ENCODE measurements at regions not wholly inside any gene's neighbourhood (a gene's known extent, or its start where the extent isn't known, plus 50 kb on each side); places are given as distances from the start of the nearest gene placed in this dataset.

DNA sequence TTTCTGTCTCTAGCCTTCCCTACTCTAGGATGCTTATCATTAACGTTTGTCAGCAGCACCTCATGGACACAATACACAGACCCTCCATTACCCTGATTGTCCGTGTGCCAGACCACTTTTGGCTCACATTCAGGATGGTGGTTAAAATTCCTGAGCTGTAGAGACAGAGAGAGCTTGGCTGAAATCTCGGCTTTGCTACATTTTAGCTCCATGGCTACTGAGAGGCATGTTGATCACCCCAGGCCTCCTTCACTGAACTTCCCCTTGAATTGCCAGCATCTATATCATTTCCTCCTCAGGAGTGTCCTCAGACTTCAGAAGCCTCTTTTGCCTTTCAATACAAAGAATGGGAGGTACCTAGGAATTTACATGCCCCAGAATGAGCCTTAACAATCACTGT is 104.7 kb upstream of the ISL1 start:
- Mint-ChIP-seq H3K9me3 (no peaks in the 10 kb centered on the region), H3K27me3 (ENCODE audit: low read depth) (no peaks in the 10 kb centered on the region), H3K4me1 (ENCODE audit: low read depth) (no peaks in the 10 kb centered on the region), H3K4me3 (no peak overlapping the region), H3K36me3 (ENCODE audit: low read depth) (no peaks in the 10 kb centered on the region), H3K27ac (no peak overlapping the region)

DNA sequence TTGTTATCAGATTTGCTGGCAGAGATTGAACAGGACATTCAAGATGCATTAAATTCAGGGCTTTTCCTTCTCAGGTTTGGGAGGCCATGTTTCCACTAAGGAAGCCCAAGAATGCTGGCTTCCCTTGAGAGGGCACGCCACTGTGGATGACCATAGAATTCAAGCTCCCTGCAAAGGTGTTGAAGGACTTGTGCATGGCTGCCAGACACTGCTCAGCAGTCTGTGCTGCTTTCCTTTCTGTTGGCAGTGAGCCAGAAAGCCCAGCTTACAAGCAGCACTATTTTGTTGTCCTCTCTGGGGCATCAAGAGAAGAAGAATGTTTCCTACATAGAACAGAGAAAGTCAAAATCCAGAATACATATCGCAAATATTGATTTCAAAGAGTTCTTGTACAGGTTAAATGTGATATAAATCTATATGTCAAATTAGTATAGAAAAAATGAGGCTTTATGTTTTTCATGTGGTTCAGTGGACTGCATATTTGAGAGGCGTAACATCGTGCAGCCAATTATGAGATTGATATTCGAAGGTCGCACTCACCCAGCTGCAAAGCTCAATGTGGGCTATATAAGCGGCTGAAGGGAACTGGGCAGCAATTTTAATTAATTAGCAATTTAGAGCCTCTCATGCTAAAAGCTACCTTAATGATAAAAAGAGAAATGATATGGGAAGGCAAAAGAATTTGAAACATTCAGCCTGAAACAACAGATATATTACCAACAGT is 103.1 kb upstream of the ISL1 start:
- no peak overlapping the region for H3K4me3 Mint-ChIP-seq

DNA sequence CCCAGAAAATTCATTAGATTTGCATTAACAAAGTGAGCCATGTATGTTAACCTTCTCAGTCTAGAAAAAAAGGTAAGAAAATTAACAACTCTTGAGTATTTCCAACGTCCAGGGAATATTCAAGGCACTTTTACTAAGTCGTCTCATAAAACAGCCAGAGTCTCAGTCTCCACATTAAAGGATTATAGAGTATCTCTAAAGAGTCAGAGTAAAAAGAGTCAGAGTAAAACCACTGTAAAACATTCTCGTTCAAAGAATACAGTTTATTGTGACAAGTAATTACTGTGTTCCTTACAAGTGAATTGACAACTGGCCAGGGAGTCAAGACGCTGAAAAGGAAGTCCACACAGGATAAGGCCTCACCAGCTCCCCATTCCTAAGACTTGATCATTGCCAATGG is 97.2 kb upstream of the ISL1 start:
- no peak overlapping the region for H3K27ac Mint-ChIP-seq
- H3K36me3 Mint-ChIP-seq (ENCODE audit: low read depth), result no peaks in the 10 kb centered on the region
- no peaks in the 10 kb centered on the region for H3K4me1 Mint-ChIP-seq (ENCODE audit: low read depth)
- H3K9me3 Mint-ChIP-seq, result no peaks in the 10 kb centered on the region
- no peaks in the 10 kb centered on the region for H3K27me3 Mint-ChIP-seq (ENCODE audit: low read depth)
- no peak overlapping the region for H3K4me3 Mint-ChIP-seq

More for the DNA sequence above, 103.1 kb upstream of the ISL1 start:
- Mint-ChIP-seq H3K36me3 (ENCODE audit: low read depth) (no peaks in the 10 kb centered on the region), H3K9me3 (no peaks in the 10 kb centered on the region), H3K4me1 (ENCODE audit: low read depth) (no peaks in the 10 kb centered on the region), H3K27ac (no peak overlapping the region), H3K27me3 (ENCODE audit: low read depth) (no peaks in the 10 kb centered on the region)

DNA sequence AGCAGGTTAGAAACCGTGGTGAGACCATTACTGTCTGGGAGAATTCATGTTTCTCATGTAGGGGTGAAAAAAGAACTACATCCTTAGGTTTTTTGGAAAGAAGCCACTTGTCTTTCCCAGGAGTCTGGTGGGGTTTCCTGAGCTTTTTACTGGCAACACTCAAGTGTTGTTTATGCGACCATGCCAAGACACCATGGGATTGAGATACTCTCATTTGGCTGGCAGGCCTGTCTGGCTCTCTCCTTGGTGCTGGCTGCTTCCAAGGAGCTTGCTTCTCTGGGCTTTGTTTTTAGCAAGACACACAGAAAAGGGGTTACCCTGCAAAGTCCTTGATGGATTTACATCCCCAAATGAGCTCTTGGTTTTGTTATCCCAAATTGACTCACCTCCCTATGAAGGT is 80.9 kb upstream of the ISL1 start:
- H3K4me3 Mint-ChIP-seq, result no peak overlapping the region
- no peaks in the 10 kb centered on the region for H3K36me3 Mint-ChIP-seq (ENCODE audit: low read depth)
- H3K27ac Mint-ChIP-seq, result no peak overlapping the region
- no peaks in the 10 kb centered on the region for H3K27me3 Mint-ChIP-seq (ENCODE audit: low read depth)
- peaks cover 12% of the 10 kb centered on the region for H3K9me3 Mint-ChIP-seq
- H3K4me1 Mint-ChIP-seq (ENCODE audit: low read depth), result no peaks in the 10 kb centered on the region

DNA sequence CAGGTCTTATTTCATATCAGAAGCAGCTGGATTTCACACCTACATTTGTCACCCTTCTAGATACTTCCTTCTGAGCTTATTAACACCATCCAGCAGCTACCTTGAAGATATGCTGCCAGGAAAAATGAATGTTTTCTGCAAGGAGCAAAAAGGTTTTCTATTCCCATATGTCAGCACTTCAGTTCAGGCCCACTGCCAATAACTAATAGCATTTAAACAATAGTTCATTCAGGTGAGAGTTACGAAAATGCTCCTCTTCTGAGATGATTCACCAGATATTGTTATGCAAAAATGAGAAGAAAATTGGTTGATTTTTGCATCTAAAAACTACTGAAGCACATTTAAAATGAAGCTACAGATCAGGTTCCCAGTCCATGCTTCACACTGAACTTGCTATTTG is 56.4 kb upstream of the ISL1 start:
- Mint-ChIP-seq H3K4me1 (ENCODE audit: low read depth) (no peaks in the 10 kb centered on the region), H3K27me3 (ENCODE audit: low read depth) (no peaks in the 10 kb centered on the region), H3K4me3 (no peak overlapping the region), H3K9me3 (no peaks in the 10 kb centered on the region), H3K36me3 (ENCODE audit: low read depth) (no peaks in the 10 kb centered on the region), H3K27ac (no peak overlapping the region)

All from T-helper 1 cell treated with Interleukin-12 subunit alpha and Interleukin-12 subunit beta and Interleukin-4 antibody, amounts not matched to agents 30 μg/mL and 1 μg/mL, for 36 hours (primary cell).